SK-N-SH treated with all-trans-retinoic acid at 6 μM for 48 hours (cell line): ENCODE measurements at regions not wholly inside any gene's neighbourhood (a gene's known extent, or its start where the extent isn't known, plus 50 kb on each side); places are given as distances from the start of the nearest gene placed in this dataset.

Experiments used
- ARNTL ChIP-seq: fragments of 450-650 bp; formaldehyde crosslinking; IDR thresholded peaks from 2 replicates; pipeline ENCODE4 v1.5.0; 2020; ENCODE audit warnings: low read depth, mild to moderate bottlenecking, moderate library complexity, borderline replicate concordance
- BACH2 ChIP-seq: fragments of 250-450 bp; sonication (Bioruptor Pico); IDR thresholded peaks from 2 replicates; pipeline ENCODE4 v1.9.0; 2021; ENCODE audit warnings: mild to moderate bottlenecking, borderline replicate concordance
- ESRRG ChIP-seq: fragments of 250-450 bp; sonication (Bioruptor Pico); IDR thresholded peaks from 2 replicates; pipeline ENCODE4 v1.6.1; 2021; ENCODE audit warnings: mild to moderate bottlenecking
- PPARA ChIP-seq: fragments of 250-450 bp; sonication (Bioruptor Pico); IDR thresholded peaks from 2 replicates; pipeline ENCODE4 v1.5.0; 2020; ENCODE audit warnings: mild to moderate bottlenecking, borderline replicate concordance
- ZFP30 ChIP-seq: fragments of 450-650 bp; formaldehyde crosslinking; IDR thresholded peaks from 2 replicates; pipeline ENCODE4 v1.5.0; 2022; ENCODE audit warnings: mild to moderate bottlenecking, moderate library complexity
- ZNF565 ChIP-seq: fragments of 450-650 bp; formaldehyde crosslinking; conservative IDR thresholded peaks from 2 replicates; pipeline ENCODE4 v1.5.0; 2020; ENCODE audit warnings: low read depth, mild to moderate bottlenecking, moderate library complexity
- ZNF70 ChIP-seq: fragments of 450-650 bp; formaldehyde crosslinking; IDR thresholded peaks from 2 replicates; pipeline ENCODE4 v1.5.0; 2020; ENCODE audit warnings: mild to moderate bottlenecking, moderate library complexity
- ZNF8 ChIP-seq: fragments of 450-650 bp; formaldehyde crosslinking; IDR thresholded peaks from 2 replicates; pipeline ENCODE4 v1.5.0; 2020; ENCODE audit warnings: mild to moderate bottlenecking, moderate library complexity
- TF ChIP-seq, protein P1 (sequence below): fragments of 250-450 bp; sonication (Bioruptor Pico); IDR thresholded peaks from 2 replicates; pipeline ENCODE4 v1.5.1; 2021; ENCODE audit warnings: mild to moderate bottlenecking, moderate library complexity
- TF ChIP-seq, protein P2 (sequence below): fragments of 250-450 bp; sonication (Bioruptor Pico); IDR thresholded peaks from 2 replicates; pipeline ENCODE4 v1.8.0; 2020; ENCODE audit warnings: mild to moderate bottlenecking, moderate library complexity, borderline replicate concordance
- TF ChIP-seq, protein P3 (sequence below): fragments of 250-450 bp; sonication (Bioruptor Pico); IDR thresholded peaks from 2 replicates; pipeline ENCODE4 v1.5.1; 2020; ENCODE audit warnings: low read depth, mild to moderate bottlenecking, moderate library complexity

DNA sequence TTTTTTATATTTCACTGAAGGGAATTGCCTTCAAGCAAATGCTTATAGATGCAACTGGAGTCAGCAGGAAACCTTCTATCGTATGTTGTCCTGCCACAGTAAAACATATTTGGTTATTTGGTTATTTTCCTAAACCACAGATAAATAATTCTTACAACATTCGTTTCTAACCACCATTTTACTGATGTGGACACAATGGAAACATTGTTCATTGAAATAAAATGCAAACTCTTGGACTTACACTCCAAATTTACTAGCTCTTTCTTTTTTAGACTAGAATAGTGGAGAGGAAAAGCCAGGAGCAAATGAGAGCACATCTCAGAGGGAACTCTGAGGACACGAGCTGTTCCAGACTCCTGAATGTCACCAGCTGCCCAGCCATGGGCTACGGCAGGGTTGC is 114.8 kb downstream of the RPS12 start:
- TF ChIP-seq, protein P1, sequence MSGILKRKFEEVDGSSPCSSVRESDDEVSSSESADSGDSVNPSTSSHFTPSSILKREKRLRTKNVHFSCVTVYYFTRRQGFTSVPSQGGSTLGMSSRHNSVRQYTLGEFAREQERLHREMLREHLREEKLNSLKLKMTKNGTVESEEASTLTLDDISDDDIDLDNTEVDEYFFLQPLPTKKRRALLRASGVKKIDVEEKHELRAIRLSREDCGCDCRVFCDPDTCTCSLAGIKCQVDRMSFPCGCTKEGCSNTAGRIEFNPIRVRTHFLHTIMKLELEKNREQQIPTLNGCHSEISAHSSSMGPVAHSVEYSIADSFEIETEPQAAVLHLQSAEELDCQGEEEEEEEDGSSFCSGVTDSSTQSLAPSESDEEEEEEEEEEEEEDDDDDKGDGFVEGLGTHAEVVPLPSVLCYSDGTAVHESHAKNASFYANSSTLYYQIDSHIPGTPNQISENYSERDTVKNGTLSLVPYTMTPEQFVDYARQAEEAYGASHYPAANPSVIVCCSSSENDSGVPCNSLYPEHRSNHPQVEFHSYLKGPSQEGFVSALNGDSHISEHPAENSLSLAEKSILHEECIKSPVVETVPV = no peak
- TF ChIP-seq PPARA (CRISPR knock-in tag) (no peak), ZNF70 (CRISPR knock-in tag) (no peak), ZFP30 (no peak), ESRRG (no peak), ARNTL (CRISPR knock-in tag) (no peak), ZNF565 (no peak), BACH2 (CRISPR knock-in tag) (no peak), ZNF8 (CRISPR knock-in tag) (no peak)
- TF ChIP-seq, protein P2, sequence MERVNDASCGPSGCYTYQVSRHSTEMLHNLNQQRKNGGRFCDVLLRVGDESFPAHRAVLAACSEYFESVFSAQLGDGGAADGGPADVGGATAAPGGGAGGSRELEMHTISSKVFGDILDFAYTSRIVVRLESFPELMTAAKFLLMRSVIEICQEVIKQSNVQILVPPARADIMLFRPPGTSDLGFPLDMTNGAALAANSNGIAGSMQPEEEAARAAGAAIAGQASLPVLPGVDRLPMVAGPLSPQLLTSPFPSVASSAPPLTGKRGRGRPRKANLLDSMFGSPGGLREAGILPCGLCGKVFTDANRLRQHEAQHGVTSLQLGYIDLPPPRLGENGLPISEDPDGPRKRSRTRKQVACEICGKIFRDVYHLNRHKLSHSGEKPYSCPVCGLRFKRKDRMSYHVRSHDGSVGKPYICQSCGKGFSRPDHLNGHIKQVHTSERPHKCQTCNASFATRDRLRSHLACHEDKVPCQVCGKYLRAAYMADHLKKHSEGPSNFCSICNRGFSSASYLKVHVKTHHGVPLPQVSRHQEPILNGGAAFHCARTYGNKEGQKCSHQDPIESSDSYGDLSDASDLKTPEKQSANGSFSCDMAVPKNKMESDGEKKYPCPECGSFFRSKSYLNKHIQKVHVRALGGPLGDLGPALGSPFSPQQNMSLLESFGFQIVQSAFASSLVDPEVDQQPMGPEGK (CRISPR knock-in tag) = no peak
- TF ChIP-seq, protein P3, sequence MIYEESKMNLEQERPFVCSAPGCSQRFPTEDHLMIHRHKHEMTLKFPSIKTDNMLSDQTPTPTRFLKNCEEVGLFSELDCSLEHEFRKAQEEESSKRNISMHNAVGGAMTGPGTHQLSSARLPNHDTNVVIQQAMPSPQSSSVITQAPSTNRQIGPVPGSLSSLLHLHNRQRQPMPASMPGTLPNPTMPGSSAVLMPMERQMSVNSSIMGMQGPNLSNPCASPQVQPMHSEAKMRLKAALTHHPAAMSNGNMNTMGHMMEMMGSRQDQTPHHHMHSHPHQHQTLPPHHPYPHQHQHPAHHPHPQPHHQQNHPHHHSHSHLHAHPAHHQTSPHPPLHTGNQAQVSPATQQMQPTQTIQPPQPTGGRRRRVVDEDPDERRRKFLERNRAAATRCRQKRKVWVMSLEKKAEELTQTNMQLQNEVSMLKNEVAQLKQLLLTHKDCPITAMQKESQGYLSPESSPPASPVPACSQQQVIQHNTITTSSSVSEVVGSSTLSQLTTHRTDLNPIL = no peak
